Progenitor cell of endocrine pancreas (in vitro differentiated cells): ENCODE measurements at regions not wholly inside any gene's neighbourhood (a gene's known extent, or its start where the extent isn't known, plus 50 kb on each side); places are given as distances from the start of the nearest gene placed in this dataset.

Experiments used
- DNase-seq: peaks from one replicate; pipeline ENCODE4 v3.0.0; 2021; ENCODE audit warnings: low spot score; ENCODE audit not compliant: unreplicated experiment
- H3K27ac Mint-ChIP-seq: 2 replicates; pipeline ENCODE4 v1.8.0; 2021; ENCODE audit warnings: mild to moderate bottlenecking, moderate library complexity, mixed read lengths
- H3K27me3 Mint-ChIP-seq: 2 replicates; pipeline ENCODE4 v1.8.0; 2021; ENCODE audit warnings: mixed read lengths
- H3K36me3 Mint-ChIP-seq: 2 replicates; pipeline ENCODE4 v1.8.0; 2022; ENCODE audit warnings: mixed read lengths; ENCODE audit not compliant: insufficient read depth
- H3K4me1 Mint-ChIP-seq: 2 replicates; pipeline ENCODE4 v1.8.0; 2021; ENCODE audit warnings: low read depth, mixed read lengths
- H3K4me3 Mint-ChIP-seq: 2 replicates; pipeline ENCODE4 v1.8.0; 2021; ENCODE audit warnings: low read depth, mild to moderate bottlenecking, moderate library complexity, mixed read lengths
- H3K9me3 Mint-ChIP-seq: 2 replicates; pipeline ENCODE4 v1.8.0; 2021; ENCODE audit warnings: low read depth, mixed read lengths
- TF ChIP-seq, protein P1 (sequence below): fragments of 200-600 bp; sonication (generic); IDR thresholded peaks from one replicate; pipeline ENCODE4 v1.5.0; 2021; ENCODE audit warnings: antibody characterized with exemption, mild to moderate bottlenecking; ENCODE audit not compliant: unreplicated experiment

DNA sequence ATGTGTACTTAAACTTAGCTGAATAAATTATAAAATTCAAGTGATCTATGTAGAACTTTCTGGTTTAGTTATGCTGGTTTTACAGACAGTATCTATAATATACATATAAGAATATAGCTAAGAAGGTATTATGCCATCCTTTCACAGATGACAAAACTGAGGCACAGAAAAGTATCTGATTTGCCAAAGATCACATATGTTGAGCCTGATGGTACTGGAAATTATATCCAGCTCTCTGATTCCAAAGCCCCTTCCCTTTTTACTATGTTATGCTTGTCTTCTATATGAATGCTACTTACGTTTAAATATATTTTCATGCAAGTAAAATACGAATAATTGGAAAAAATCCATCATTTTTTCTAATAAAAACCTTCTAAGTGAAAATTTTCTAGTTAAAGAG, 1631.3 kb downstream of the DPP10 start:
- TF ChIP-seq, protein P1, sequence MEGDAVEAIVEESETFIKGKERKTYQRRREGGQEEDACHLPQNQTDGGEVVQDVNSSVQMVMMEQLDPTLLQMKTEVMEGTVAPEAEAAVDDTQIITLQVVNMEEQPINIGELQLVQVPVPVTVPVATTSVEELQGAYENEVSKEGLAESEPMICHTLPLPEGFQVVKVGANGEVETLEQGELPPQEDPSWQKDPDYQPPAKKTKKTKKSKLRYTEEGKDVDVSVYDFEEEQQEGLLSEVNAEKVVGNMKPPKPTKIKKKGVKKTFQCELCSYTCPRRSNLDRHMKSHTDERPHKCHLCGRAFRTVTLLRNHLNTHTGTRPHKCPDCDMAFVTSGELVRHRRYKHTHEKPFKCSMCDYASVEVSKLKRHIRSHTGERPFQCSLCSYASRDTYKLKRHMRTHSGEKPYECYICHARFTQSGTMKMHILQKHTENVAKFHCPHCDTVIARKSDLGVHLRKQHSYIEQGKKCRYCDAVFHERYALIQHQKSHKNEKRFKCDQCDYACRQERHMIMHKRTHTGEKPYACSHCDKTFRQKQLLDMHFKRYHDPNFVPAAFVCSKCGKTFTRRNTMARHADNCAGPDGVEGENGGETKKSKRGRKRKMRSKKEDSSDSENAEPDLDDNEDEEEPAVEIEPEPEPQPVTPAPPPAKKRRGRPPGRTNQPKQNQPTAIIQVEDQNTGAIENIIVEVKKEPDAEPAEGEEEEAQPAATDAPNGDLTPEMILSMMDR: no peak
- H3K27ac Mint-ChIP-seq: no peak overlapping the region
- H3K27me3 Mint-ChIP-seq: no peaks in the 10 kb centered on the region
- no peaks in the 10 kb centered on the region for H3K4me1 Mint-ChIP-seq
- H3K4me3 Mint-ChIP-seq: no peak overlapping the region
- H3K36me3 Mint-ChIP-seq: no peaks in the 10 kb centered on the region
- no peak for DNase-seq
- peaks cover 4% of the 10 kb centered on the region for H3K9me3 Mint-ChIP-seq

DNA sequence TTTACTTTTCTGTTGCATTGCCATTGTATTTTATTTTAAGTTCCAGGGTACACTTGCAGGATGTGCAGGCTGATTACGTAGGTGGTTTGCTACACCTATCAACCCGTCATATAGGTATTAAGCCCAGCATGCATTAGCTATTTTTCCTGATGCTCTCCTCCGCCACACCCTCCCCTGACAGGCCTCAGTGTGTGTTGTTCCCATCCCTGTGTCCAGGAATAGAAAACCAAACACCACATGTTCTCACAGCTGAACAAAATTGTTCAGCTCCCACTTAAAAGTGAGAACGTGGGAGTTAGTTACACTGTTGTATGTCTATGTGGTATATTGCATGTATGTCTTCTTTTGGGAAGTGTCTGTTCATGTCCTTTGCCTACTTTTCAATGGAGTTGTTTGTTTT, 1631.7 kb downstream of the DPP10 start:
- H3K9me3 Mint-ChIP-seq: peaks cover 4% of the 10 kb centered on the region
- no peaks in the 10 kb centered on the region for H3K4me1 Mint-ChIP-seq
- no peaks in the 10 kb centered on the region for H3K27me3 Mint-ChIP-seq
- no peak for DNase-seq
- H3K36me3 Mint-ChIP-seq: no peaks in the 10 kb centered on the region
- H3K4me3 Mint-ChIP-seq: no peak overlapping the region
- TF ChIP-seq, protein P1: no peak
- H3K27ac Mint-ChIP-seq: no peak overlapping the region

DNA sequence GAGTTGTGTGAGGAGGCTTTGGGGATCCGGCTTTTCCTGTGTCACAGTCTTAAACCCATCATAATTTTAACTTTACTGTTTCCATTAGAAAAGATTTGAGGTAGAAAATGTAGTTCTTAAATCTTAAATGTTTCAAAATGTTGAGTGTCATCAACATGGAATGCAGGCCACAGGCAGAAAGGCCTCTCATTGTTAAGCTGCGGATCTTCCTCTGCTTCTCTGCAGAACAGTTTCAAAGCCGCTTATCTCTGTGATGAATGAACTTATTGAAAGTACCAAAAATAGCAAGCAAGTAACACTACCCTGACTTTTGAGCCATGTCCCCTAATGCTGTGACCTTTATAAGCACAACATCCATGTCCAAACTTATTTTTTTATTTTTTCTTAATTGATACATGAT, 1645.8 kb downstream of the DPP10 start:
- Mint-ChIP-seq H3K9me3 (peaks cover 9% of the 10 kb centered on the region), H3K4me1 (peaks cover 13% of the 10 kb centered on the region)

DNA sequence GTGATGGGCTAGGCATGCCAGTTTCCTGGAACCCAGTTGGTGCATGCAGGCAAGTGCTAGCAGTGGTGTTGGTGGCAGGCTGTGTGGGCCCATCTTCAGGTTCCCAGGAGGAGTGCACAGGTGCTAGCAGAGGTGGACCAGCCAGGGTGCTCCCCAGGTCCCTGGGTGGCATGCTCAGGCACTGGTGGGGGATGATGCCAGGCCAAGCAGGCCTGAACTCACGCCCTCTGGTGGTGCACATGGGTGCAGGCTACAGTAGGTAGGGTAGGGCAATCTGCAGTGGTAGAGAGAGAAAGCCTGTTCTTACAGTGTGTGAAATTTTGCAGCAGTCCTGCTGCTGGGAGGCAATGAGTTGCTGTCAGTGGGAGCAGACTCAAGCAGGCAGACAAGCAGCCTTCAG, 1651.8 kb downstream of the DPP10 start:
- Mint-ChIP-seq H3K27ac (no peak overlapping the region), H3K9me3 (peaks cover 9% of the 10 kb centered on the region), H3K36me3 (peaks cover 3% of the 10 kb centered on the region), H3K27me3 (peaks cover 19% of the 10 kb centered on the region), H3K4me3 (no peak overlapping the region), H3K4me1 (no peaks in the 10 kb centered on the region)
- TF ChIP-seq, protein P1: peak; percentile 37
- no peak for DNase-seq

More for the DNA sequence above, 1645.8 kb downstream of the DPP10 start:
- Mint-ChIP-seq H3K27ac (no peak overlapping the region), H3K4me3 (no peak overlapping the region), H3K27me3 (no peaks in the 10 kb centered on the region), H3K36me3 (peaks cover 3% of the 10 kb centered on the region)
- DNase-seq: no peak
- TF ChIP-seq, protein P1: no peak

DNA sequence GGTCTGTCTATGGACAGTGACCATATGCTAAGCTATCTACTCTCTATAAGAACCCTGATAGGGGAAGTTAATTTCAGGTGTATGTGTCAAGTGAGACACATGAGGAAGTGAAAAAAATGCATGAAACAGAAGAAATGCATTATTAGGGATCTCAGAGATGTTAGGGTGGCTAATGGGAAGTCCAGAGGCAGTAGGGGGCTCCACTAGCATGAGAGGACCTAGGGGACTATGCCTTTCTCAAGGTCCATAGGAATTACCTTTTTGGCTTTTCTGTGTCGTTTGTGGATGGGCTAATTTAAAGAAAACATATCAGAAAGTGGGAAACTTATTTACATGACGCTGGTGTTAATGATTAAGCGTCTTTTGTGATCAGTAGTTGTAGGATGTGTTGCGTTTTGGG, 1653.2 kb downstream of the DPP10 start:
- peaks cover 3% of the 10 kb centered on the region for H3K36me3 Mint-ChIP-seq
- no peak overlapping the region for H3K27ac Mint-ChIP-seq
- no peak overlapping the region for H3K4me3 Mint-ChIP-seq
- no peaks in the 10 kb centered on the region for H3K4me1 Mint-ChIP-seq
- H3K27me3 Mint-ChIP-seq: peaks cover 22% of the 10 kb centered on the region
- TF ChIP-seq, protein P1: no peak
- peaks cover 9% of the 10 kb centered on the region for H3K9me3 Mint-ChIP-seq
- no peak for DNase-seq
